IMR-90 (cell line): ENCODE measurements at regions not wholly inside any gene's neighbourhood (a gene's known extent, or its start where the extent isn't known, plus 50 kb on each side); places are given as distances from the start of the nearest gene placed in this dataset.

ENCODE experiments used
- ATAC-seq: fragments of 200-7000 bp; cut with Tn5 transposase; 2 replicates; pipeline ENCODE4 v1.9.1; 2020; ENCODE audit warnings: low read depth, mild to moderate bottlenecking, moderate library complexity
- BruUV-seq: library from RNA; stranded (reverse); fragments of 400-500 nt; replicated peaks from 2 replicates; lab custom pipeline; 2021; lab: Mats Ljungman, UMichigan
- CTCF ChIA-PET: fragments of 300-600 bp; formaldehyde crosslinking; extraction: SDS; loops from one replicate; lab custom pipeline; 2021; ENCODE audit warnings: antibody characterized with exemption; lab: Yijun Ruan, JAX
- POLR2A ChIA-PET: fragments of 300-600 bp; sonication (Branson Sonifier 250); formaldehyde crosslinking; loops from one replicate; lab custom pipeline; 2022; ENCODE audit warnings: antibody characterized with exemption; ENCODE audit not compliant: unreplicated experiment; lab: Charles Lee
- DNase-seq: peaks from one replicate; pipeline ENCODE4 v3.0.0; 2013
- H2AFZ ChIP-seq: replicated peaks from 2 replicates; pipeline ENCODE3; 2013; ENCODE audit warnings: low read length, mild to moderate bottlenecking; ENCODE audit not compliant: poor library complexity
- H2AK5ac ChIP-seq: 2 replicates; pipeline ENCODE4 v1.6.1; 2013; ENCODE audit warnings: low read depth, low read length, inconsistent platforms
- H2AK9ac ChIP-seq: replicated peaks from 2 replicates; pipeline ENCODE3; 2013; ENCODE audit warnings: mild to moderate bottlenecking, low read depth, low read length, moderate library complexity; ENCODE audit not compliant: poor library complexity
- H2BK120ac ChIP-seq: 2 replicates; pipeline ENCODE4 v1.6.1; 2013; ENCODE audit warnings: low read depth, low read length, inconsistent platforms
- H2BK15ac ChIP-seq: 3 replicates; pipeline ENCODE4 v1.6.1; 2013; ENCODE audit warnings: low read depth, low read length, inconsistent platforms
- H2BK20ac ChIP-seq: 2 replicates; pipeline ENCODE4 v1.6.1; 2013; ENCODE audit warnings: low read depth, mild to moderate bottlenecking, inconsistent platforms, low read length, moderate library complexity
- H2BK5ac ChIP-seq: 2 replicates; pipeline ENCODE4 v1.6.1; 2013; ENCODE audit warnings: mild to moderate bottlenecking, low read depth, low read length, inconsistent platforms; ENCODE audit not compliant: poor library complexity, severe bottlenecking
- H3K14ac ChIP-seq: replicated peaks from 2 replicates; pipeline ENCODE4 v1.6.1; 2013; ENCODE audit warnings: low read depth, low read length, inconsistent platforms
- H3K18ac ChIP-seq: 2 replicates; pipeline ENCODE4 v1.6.1; 2013; ENCODE audit warnings: low read depth, low read length, control low read depth
- H3K23ac ChIP-seq: 2 replicates; pipeline ENCODE4 v1.6.1; 2013; ENCODE audit warnings: low read depth, low read length, inconsistent platforms
- H3K27ac ChIP-seq: 2 replicates; pipeline ENCODE4 v1.5.1; 2013; ENCODE audit warnings: mild to moderate bottlenecking, control low read depth, low read length; ENCODE audit not compliant: insufficient read depth
- H3K27me3 ChIP-seq: 2 replicates; pipeline ENCODE4 v1.6.1; 2013; ENCODE audit warnings: low read length; ENCODE audit not compliant: control insufficient read depth, insufficient read depth
- H3K36me3 ChIP-seq: 2 replicates; pipeline ENCODE4 v1.6.1; 2013; ENCODE audit warnings: low read length, mixed read lengths; ENCODE audit not compliant: control insufficient read depth, insufficient read depth
- H3K4ac ChIP-seq: 2 replicates; pipeline ENCODE4 v1.6.1; 2013; ENCODE audit warnings: low read depth, low read length, inconsistent platforms
- H3K4me1 ChIP-seq: 2 replicates; pipeline ENCODE4 v1.6.1; 2013; ENCODE audit warnings: low read length, mixed read lengths; ENCODE audit not compliant: control insufficient read depth, insufficient read depth
- H3K4me2 ChIP-seq: 2 replicates; pipeline ENCODE4 v1.6.1; 2013; ENCODE audit warnings: low read depth, mild to moderate bottlenecking, control low read depth, low read length, moderate library complexity
- H3K4me3 ChIP-seq: 2 replicates; pipeline ENCODE4 v1.5.1; 2013; ENCODE audit warnings: low read depth, mild to moderate bottlenecking, control low read depth, low read length, moderate library complexity; ENCODE audit not compliant: insufficient read depth
- H3K56ac ChIP-seq: 2 replicates; pipeline ENCODE4 v1.6.1; 2013; ENCODE audit warnings: low read length, inconsistent platforms; ENCODE audit not compliant: insufficient read depth; ENCODE audit errors: extremely low read depth
- H3K79me1 ChIP-seq, 2 experiments: 2 replicates each; pipeline ENCODE4 v1.6.1; 2013; ENCODE audit warnings: low read length in 2 of 2, inconsistent platforms in 1 of 2, low read depth in 1 of 2
- H3K9ac ChIP-seq: 2 replicates; pipeline ENCODE4 v1.6.1; 2013; ENCODE audit warnings: low read depth, low read length, control low read depth
- H3K9me1 ChIP-seq: 2 replicates; pipeline ENCODE4 v1.6.1; 2013; ENCODE audit warnings: low read length, inconsistent platforms; ENCODE audit not compliant: insufficient read depth
- H3K9me3 ChIP-seq: 2 replicates; pipeline ENCODE4 v1.6.1; 2013; ENCODE audit warnings: low read length; ENCODE audit not compliant: control insufficient read depth, insufficient read depth
- H4K20me1 ChIP-seq: 2 replicates; pipeline ENCODE4 v1.6.1; 2013; ENCODE audit warnings: low read length, inconsistent platforms; ENCODE audit not compliant: insufficient read depth
- H4K5ac ChIP-seq: 2 replicates; pipeline ENCODE4 v1.6.1; 2013; ENCODE audit warnings: mild to moderate bottlenecking, low read depth, low read length, control low read depth
- H4K8ac ChIP-seq, 2 experiments: 2 replicates each; pipeline ENCODE4 v1.6.1; 2013; ENCODE audit warnings: low read depth in 2 of 2, low read length in 2 of 2, control low read depth in 1 of 2, inconsistent platforms in 1 of 2
- H4K91ac ChIP-seq: 2 replicates; pipeline ENCODE4 v1.6.1; 2013; ENCODE audit warnings: low read depth, low read length, inconsistent platforms; ENCODE audit not compliant: insufficient read depth
- CHD1 ChIP-seq: IDR thresholded peaks from 2 replicates; pipeline ENCODE4 v1.6.1; 2012; ENCODE audit warnings: low read depth, low read length, improper control_type of control experiment
- FOS ChIP-seq: fragments of 150-350 bp; IDR thresholded peaks from 2 replicates; pipeline ENCODE4 v1.6.1; 2016; ENCODE audit warnings: low read depth, low read length
- MAFK ChIP-seq: IDR thresholded peaks from 2 replicates; pipeline ENCODE4 v1.6.1; 2012; ENCODE audit warnings: low read depth, low read length, improper control_type of control experiment
- NFE2L2 ChIP-seq: fragments of 150-350 bp; IDR thresholded peaks from 2 replicates; pipeline ENCODE4 v1.6.1; 2016; ENCODE audit warnings: low read depth, mild to moderate bottlenecking, low read length
- WGBS, 2 experiments: methylation state at CpG; one replicate each; pipeline versions ENCODE4 v1.1.5 to v1.1.7; 2013; ENCODE audit warnings: missing lambda C conversion rate in 2 of 2; ENCODE audit not compliant: insufficient read length in 1 of 2; ENCODE audit errors: extremely low coverage in 2 of 2; 5-methylcytosine and 5-hydroxymethylcytosine counted together
- dilution Hi-C: fragments of 300-500 bp; cut with HindIII; formaldehyde crosslinking; loops from one replicate; pipeline ENCODE4 v1.14.3; 2018; ENCODE audit warnings: low sequenced_read_pairs; ENCODE audit not compliant: unreplicated experiment
- in situ Hi-C: fragments of 300-500 bp; cut with MboI; formaldehyde crosslinking; loops from 3 replicates; pipeline ENCODE4 v1.14.3; 2019; ENCODE audit warnings: low sequenced_read_pairs, inconsistent platforms, mixed read lengths
- intact Hi-C: fragments of 100-400 bp; cut with micrococcal nuclease; formaldehyde crosslinking; loops from 2 replicates; pipeline ENCODE4 v1.10.0; 2022
- TF ChIP-seq, protein P1 (sequence below): fragments of 150-350 bp; IDR thresholded peaks from 2 replicates; pipeline ENCODE4 v1.6.1; 2017; ENCODE audit warnings: mild to moderate bottlenecking, antibody characterized with exemption, low read length, low read depth
- TF ChIP-seq, protein P2 (sequence below): fragments of 150-350 bp; IDR thresholded peaks from 2 replicates; pipeline ENCODE4 v1.6.1; 2016; ENCODE audit warnings: low read depth, mild to moderate bottlenecking, low read length, moderate library complexity, borderline replicate concordance

DNA sequence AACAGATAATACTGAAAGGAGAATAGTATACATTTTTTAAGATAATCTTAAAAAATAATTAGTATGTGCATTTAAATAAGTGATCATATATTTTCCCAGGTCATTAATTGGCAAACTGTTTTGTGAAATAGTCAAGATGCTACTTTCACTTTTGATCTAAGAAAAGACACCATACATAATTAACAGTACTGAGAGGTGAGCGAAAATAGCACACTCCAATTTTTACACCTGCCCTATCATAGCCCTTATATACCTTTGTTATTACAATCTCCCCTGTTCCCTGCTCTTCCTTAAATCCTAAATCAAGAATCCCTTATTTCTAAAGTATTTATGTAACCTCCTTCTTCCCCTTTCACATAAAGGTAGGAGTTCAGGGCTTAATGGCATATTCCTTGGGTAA lies 500.1 kb upstream of the LRATD1 start:
- H3K18ac ChIP-seq = no peak overlapping the region
- WGBS, 2 experiments = no CpG with 5 or more reads among the region's 1 CpG
- H4K91ac ChIP-seq = no peak overlapping the region
- H4K8ac ChIP-seq = no peak overlapping the region
- intact Hi-C loops (no loop called here), dilution Hi-C loops (no loop called here), in situ Hi-C loops (no loop called here)
- no peaks in the 10 kb centered on the region for H4K20me1 ChIP-seq
- no peak overlapping the region for H4K5ac ChIP-seq
- H2BK120ac ChIP-seq = no peak overlapping the region
- H3K27me3 ChIP-seq = no peaks in the 10 kb centered on the region
- no peaks in the 10 kb centered on the region for H3K4me1 ChIP-seq
- no TSS peak for BruUV-seq
- H3K56ac ChIP-seq = no peak overlapping the region
- CTCF ChIA-PET = no interaction called here
- H3K36me3 ChIP-seq = no peaks in the 10 kb centered on the region
- no peak overlapping the region for H2BK5ac ChIP-seq
- no peak overlapping the region for H2BK15ac ChIP-seq
- no peak for ATAC-seq
- H3K9ac ChIP-seq = no peak overlapping the region
- no peak overlapping the region for H3K4ac ChIP-seq
- no peak for DNase-seq
- no peak overlapping the region for H3K27ac ChIP-seq
- H3K23ac ChIP-seq = no peak overlapping the region
- TF ChIP-seq, protein P1, sequence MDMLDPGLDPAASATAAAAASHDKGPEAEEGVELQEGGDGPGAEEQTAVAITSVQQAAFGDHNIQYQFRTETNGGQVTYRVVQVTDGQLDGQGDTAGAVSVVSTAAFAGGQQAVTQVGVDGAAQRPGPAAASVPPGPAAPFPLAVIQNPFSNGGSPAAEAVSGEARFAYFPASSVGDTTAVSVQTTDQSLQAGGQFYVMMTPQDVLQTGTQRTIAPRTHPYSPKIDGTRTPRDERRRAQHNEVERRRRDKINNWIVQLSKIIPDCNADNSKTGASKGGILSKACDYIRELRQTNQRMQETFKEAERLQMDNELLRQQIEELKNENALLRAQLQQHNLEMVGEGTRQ = no peak
- TF ChIP-seq NFE2L2 (no peak), FOS (no peak), CHD1 (no peak), MAFK (no peak)
- TF ChIP-seq, protein P2, sequence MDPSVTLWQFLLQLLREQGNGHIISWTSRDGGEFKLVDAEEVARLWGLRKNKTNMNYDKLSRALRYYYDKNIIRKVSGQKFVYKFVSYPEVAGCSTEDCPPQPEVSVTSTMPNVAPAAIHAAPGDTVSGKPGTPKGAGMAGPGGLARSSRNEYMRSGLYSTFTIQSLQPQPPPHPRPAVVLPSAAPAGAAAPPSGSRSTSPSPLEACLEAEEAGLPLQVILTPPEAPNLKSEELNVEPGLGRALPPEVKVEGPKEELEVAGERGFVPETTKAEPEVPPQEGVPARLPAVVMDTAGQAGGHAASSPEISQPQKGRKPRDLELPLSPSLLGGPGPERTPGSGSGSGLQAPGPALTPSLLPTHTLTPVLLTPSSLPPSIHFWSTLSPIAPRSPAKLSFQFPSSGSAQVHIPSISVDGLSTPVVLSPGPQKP = no peak
- no peak overlapping the region for H2BK20ac ChIP-seq
- H3K79me1 ChIP-seq = no peaks in the 10 kb centered on the region
- POLR2A ChIA-PET = no interaction called here
- no peak overlapping the region for H3K14ac ChIP-seq
- no peaks in the 10 kb centered on the region for H3K9me1 ChIP-seq
- H3K4me3 ChIP-seq = no peak overlapping the region
- no peak overlapping the region for H2AK9ac ChIP-seq
- H3K9me3 ChIP-seq = peaks cover 9% of the 10 kb centered on the region
- H2AFZ ChIP-seq = no peak overlapping the region
- H2AK5ac ChIP-seq = no peak overlapping the region
- H3K4me2 ChIP-seq = no peak overlapping the region
